Liver (tissue), 3 donors: ENCODE measurements at regions not wholly inside any gene's neighbourhood (a gene's known extent, or its start where the extent isn't known, plus 50 kb on each side); places are given as distances from the start of the nearest gene placed in this dataset.

ENCODE experiments used
- ATF3 ChIP-seq: IDR thresholded peaks from 2 replicates; pipeline ENCODE4 v1.6.1; 2016; ENCODE audit warnings: antibody characterized with exemption
- CTCF ChIP-seq: fragments of 150-350 bp; IDR thresholded peaks from 2 replicates; pipeline ENCODE4 v1.5.1; 2017; ENCODE audit warnings: improper control_type of control experiment, low read depth, low read length; ENCODE audit not compliant: missing input control
- EGR1 ChIP-seq, 2 donors: IDR thresholded peaks; 2 replicates each; pipeline ENCODE4 v1.6.1; 2016 to 2018; ENCODE audit warnings: antibody characterized with exemption in 2 of 2, low read depth in 2 of 2
- FOXA2 ChIP-seq: IDR thresholded peaks from 2 replicates; pipeline ENCODE4 v1.6.1; 2016; ENCODE audit warnings: antibody characterized with exemption
- JUND ChIP-seq, 2 donors: IDR thresholded peaks; 2 replicates each; pipeline ENCODE4 v1.6.1; 2016; ENCODE audit warnings: antibody characterized with exemption in 2 of 2
- MAX ChIP-seq: IDR thresholded peaks from 2 replicates; pipeline ENCODE4 v1.6.1; 2016; ENCODE audit warnings: antibody characterized with exemption
- NR2F2 ChIP-seq: IDR thresholded peaks from 2 replicates; pipeline ENCODE4 v1.6.1; 2016; ENCODE audit warnings: antibody characterized with exemption
- SP1 ChIP-seq: IDR thresholded peaks from 2 replicates; pipeline ENCODE4 v1.6.1; 2018; ENCODE audit warnings: antibody characterized with exemption, mild to moderate bottlenecking
- YY1 ChIP-seq: IDR thresholded peaks from 2 replicates; pipeline ENCODE4 v1.6.1; 2016; ENCODE audit warnings: antibody characterized with exemption, mild to moderate bottlenecking
- donor health status: healthy.
- donor health status: healthy.

- TF ChIP-seq CTCF (no peak), JUND (IDR thresholded peaks at IDR 0.05) (no peak), YY1 (no peak), ATF3 (no peak), MAX (no peak), SP1 (no peak), EGR1 (IDR thresholded peaks at IDR 0.05; ENCODE audit: low read depth in 2 of 2) (no peak), NR2F2 (no peak), FOXA2 (no peak)
Measured at GRCh38 chr2:71988170-71988569, 159.5 kb downstream of the CYP26B1 start.
